ENCODE measurements at regions not wholly inside any gene's neighbourhood (a gene's known extent, or its start where the extent isn't known, plus 50 kb on each side); places are given as distances from the start of the nearest gene placed in this dataset.

DNA sequence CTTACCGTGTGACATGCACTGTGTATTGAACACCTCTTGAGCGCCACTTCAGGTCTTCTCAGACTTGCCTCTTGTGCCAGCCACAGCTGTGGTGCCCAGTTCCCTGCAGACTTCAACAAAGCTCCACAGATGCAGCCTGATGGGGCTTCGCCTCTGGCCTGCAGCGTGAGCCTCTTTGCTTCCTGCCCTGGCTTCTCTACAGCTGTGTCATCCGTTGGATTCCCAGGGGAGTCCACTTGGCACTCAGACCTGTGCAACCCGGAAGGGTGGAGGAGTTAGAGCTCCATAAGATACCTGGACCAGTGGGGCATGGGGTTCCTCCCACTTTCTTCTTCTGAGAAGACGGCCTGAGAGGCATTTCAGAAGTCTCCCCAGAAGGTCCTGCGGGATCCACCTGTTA lies 57.7 kb upstream of the BNIP2 start:
- TF ChIP-seq, protein P1, sequence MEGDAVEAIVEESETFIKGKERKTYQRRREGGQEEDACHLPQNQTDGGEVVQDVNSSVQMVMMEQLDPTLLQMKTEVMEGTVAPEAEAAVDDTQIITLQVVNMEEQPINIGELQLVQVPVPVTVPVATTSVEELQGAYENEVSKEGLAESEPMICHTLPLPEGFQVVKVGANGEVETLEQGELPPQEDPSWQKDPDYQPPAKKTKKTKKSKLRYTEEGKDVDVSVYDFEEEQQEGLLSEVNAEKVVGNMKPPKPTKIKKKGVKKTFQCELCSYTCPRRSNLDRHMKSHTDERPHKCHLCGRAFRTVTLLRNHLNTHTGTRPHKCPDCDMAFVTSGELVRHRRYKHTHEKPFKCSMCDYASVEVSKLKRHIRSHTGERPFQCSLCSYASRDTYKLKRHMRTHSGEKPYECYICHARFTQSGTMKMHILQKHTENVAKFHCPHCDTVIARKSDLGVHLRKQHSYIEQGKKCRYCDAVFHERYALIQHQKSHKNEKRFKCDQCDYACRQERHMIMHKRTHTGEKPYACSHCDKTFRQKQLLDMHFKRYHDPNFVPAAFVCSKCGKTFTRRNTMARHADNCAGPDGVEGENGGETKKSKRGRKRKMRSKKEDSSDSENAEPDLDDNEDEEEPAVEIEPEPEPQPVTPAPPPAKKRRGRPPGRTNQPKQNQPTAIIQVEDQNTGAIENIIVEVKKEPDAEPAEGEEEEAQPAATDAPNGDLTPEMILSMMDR (IDR thresholded peaks at IDR 0.05): no peak
- TF ChIP-seq POLR2AphosphoS5 (IDR thresholded peaks at IDR 0.05) (no peak), EP300 (IDR thresholded peaks at IDR 0.05; ENCODE audit: low read depth) (no peak)

All from transverse colon (tissue), 4 donors.